HG03469 (cell line): ENCODE measurements at regions not wholly inside any gene's neighbourhood (a gene's known extent, or its start where the extent isn't known, plus 50 kb on each side); places are given as distances from the start of the nearest gene placed in this dataset.
A peak's percentile ranks its signal among the peaks of the same experiment; 100 is the strongest.

Experiments
- ATAC-seq: cut with Tn5 transposase; IDR thresholded peaks from one replicate; pipeline ENCODE4 v1.9.1; 2021; ENCODE audit warnings: mild to moderate bottlenecking, moderate library complexity, moderate number of reproducible peaks; ENCODE audit not compliant: unreplicated experiment

DNA sequence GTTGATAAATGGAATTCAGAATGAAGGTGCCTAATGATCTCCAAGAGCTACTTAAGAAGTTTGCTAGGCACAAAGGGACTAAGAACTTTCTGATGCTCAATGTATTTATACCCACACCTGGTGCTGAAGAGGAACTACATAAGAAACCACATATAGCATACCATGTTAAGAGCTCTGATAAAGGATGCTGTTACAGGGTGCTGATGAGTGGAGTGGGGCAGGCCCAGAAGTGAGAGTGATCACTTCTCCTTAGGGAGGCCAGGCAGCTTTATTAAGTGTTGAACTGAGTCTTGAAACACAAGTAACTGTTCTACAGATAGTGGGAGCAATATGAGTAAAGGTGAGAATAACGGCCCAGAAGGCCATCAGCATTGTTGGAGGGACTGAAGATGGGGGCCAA lies 68.3 kb upstream of the CHRDL1 start:
- ATAC-seq, result no peak

DNA sequence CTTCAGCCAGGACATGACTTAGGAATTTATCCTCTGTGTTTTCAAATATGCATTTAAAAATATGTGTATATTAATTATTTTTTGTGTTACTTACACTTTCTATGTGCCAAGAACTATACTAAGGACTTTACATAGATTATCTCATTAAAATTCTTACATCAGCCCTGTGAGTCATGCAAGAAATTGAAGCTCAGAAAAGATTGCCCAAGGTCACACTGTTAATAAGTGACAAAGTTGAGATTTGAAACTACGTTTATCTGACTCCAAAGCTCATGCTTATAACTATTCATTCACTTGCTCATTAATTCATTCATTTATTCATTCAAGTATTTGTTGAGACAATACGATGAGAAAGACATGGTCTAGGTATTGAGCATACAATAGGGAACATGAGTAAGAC lies 62.9 kb upstream of the CHRDL1 start:
- no peak for ATAC-seq

DNA sequence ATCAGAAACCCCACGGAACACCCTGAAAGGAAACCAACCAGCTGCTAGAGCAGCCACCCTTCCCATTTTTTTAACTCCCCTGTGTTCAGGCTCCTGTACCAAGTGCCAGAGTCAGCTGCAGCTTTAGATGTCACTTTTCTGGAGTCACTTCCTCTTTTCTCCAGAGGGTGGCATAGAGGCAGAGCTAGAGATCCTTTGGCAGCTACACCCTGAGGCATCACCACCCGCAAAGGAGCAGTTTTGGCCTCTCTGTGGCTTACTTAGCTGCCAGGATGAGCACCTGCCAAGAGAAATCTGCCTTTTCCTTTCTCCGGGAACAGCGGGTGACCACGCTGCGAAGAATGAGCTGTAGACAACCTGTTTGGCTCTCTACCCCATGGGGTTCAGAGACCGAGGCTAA lies 58.0 kb upstream of the CHRDL1 start:
- no peak for ATAC-seq

DNA sequence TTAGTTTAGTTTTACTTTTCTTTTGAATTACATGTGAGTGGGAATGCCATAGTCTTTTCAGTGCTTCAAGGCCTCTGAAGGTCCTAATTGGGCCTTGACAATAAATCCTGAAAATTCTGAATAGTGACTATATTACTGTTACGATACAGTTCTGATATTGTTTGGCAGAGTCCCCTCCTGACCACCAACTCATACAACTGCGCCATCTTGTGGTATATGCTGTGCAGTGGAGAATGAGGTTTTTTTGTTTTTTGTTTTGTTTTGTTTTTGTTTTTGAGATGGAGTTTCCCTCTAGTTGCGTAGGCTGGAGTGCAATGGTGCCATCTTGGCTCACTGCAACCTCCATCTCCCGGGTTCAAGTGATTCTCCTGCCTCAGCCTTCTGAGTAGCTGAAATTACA lies 56.6 kb upstream of the CHRDL1 start:
- ATAC-seq, result no peak

DNA sequence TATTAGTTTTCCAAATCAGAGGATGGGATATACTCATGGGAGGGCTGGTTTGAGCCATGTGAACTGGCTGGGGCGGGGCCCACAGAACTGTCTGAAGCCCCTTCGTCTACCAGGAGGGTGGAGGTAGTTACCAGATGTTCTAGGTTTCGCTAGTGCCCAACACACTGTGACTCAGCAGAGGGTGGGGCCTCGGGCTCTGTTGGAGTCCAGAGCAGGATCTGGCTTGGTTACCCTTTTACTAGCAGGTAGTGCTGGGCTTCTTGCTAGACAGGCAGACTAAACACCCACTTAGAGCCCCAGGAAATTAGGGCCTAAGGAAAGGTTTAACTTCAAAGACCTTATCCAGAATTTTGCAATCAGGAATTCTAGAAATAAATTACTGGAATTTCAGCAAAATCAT lies 56.2 kb upstream of the CHRDL1 start:
- ATAC-seq, result no peak

DNA sequence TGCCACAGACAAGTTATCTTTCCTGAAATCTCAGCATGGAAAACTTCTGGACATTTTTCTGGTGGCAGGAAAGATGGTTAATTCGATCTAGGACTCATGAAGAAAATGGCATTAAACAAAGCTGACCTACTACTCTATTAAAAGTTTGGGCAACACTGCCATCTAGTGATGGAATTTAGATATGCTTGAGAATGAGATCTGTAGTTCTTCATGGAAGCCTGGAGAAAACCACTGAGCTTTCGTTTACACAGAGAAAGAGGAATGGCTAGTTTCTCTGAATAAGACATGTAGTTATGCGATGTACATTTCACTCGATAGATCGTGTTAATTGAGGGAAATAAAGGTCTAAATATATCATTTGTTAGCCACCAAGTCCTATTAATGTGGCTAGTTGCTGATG lies 51.7 kb upstream of the CHRDL1 start:
- peak; percentile 73 for ATAC-seq

DNA sequence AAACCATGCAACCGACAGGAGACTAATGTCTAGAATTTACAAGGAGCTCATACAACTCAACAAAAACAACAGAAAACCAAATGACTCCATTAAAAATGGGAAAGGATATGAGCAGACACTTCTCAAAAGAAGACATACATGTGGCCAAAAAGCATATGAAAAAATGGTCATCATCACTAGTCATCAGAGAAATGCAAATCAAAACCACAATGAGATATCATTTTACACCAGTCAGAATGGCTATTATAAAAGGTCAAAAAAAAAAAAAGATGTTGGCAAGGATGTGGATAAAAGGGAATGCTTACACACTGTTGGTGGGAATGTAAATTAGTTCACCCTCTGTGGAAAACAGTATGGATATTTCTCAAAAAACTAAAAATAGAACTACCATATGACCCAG lies 50.5 kb upstream of the CHRDL1 start:
- ATAC-seq, result no peak
